Limb (tissue), 2 donors: ENCODE measurements at regions not wholly inside any gene's neighbourhood (a gene's known extent, or its start where the extent isn't known, plus 50 kb on each side); places are given as distances from the start of the nearest gene placed in this dataset.
A peak's percentile ranks its signal among the peaks of the same experiment; 100 is the strongest.
"Not testable (repeated sequence)": the region's sequence is repeated elsewhere in the genome, so short reads cannot be mapped to it uniquely, and the experiment has no call there.

Experiments
- DNase-seq, 2 donors: peaks; one replicate each; pipeline ENCODE4 v3.0.0-alpha.2; 2016; ENCODE audit errors: extremely low spot score in 2 of 2

GRCh38 chr14:89661392-89661791 is 244.4 kb upstream of the FOXN3 start:
- DNase-seq = no peak

GRCh38 chr14:89660625-89661233 is 243.7 kb upstream of the FOXN3 start:
- DNase-seq = not testable (repeated sequence)

- peak in 1 of 2 donors; percentile 74 for DNase-seq
Observed at GRCh38 chr14:89660166-89660565, 243.1 kb upstream of the FOXN3 start.

- no peak for DNase-seq
Observed at GRCh38 chr14:89658977-89659670, 242.1 kb upstream of the FOXN3 start.

GRCh38 chr14:89657014-89657413 is 240.0 kb upstream of the FOXN3 start:
- DNase-seq = no peak

- no peak for DNase-seq
Observed at GRCh38 chr14:89654998-89655397, 238.0 kb upstream of the FOXN3 start.

- DNase-seq = no peak
Observed at GRCh38 chr14:89652352-89652751, 235.3 kb upstream of the FOXN3 start.

- DNase-seq = no peak
Observed at GRCh38 chr14:89651805-89652204, 234.8 kb upstream of the FOXN3 start.

GRCh38 chr14:89650077-89650978 is 233.3 kb upstream of the FOXN3 start:
- DNase-seq = no peak

- DNase-seq = no peak
Observed at GRCh38 chr14:89649451-89650075, 232.5 kb upstream of the FOXN3 start.

GRCh38 chr14:89648924-89649323 is 231.9 kb upstream of the FOXN3 start:
- no peak for DNase-seq

- no peak for DNase-seq
Observed at GRCh38 chr14:89648510-89648909, 231.5 kb upstream of the FOXN3 start.

- DNase-seq = no peak
Observed at GRCh38 chr14:89646971-89647370, 229.9 kb upstream of the FOXN3 start.

- no peak for DNase-seq
Observed at GRCh38 chr14:89644641-89645040, 227.6 kb upstream of the FOXN3 start.

GRCh38 chr14:89641495-89642175 is 224.6 kb upstream of the FOXN3 start:
- DNase-seq = no peak

- DNase-seq = no peak
Observed at GRCh38 chr14:89640141-89640540, 223.1 kb upstream of the FOXN3 start.

GRCh38 chr14:89639687-89640086 is 222.7 kb upstream of the FOXN3 start:
- DNase-seq = no peak

- no peak for DNase-seq
Observed at GRCh38 chr14:89638891-89639290, 221.9 kb upstream of the FOXN3 start.

- DNase-seq = no peak
Observed at GRCh38 chr14:89637581-89637980, 220.5 kb upstream of the FOXN3 start.

GRCh38 chr14:89635615-89636014 is 218.6 kb upstream of the FOXN3 start:
- no peak for DNase-seq

GRCh38 chr14:89634037-89634436 is 217.0 kb upstream of the FOXN3 start:
- no peak for DNase-seq
